Mesothelial cell of epicardium (in vitro differentiated cells): ENCODE measurements at regions not wholly inside any gene's neighbourhood (a gene's known extent, or its start where the extent isn't known, plus 50 kb on each side); places are given as distances from the start of the nearest gene placed in this dataset.

Experiments
- DNase-seq, 2 experiments: peaks; one replicate each; pipeline ENCODE4 v3.0.0; 2021; ENCODE audit warnings: low spot score in 2 of 2; ENCODE audit not compliant: unreplicated experiment in 2 of 2
- H3K27ac Mint-ChIP-seq: 2 replicates; pipeline ENCODE4 v1.8.0; 2021; ENCODE audit warnings: mixed read lengths
- H3K27me3 Mint-ChIP-seq: 2 replicates; pipeline ENCODE4 v1.8.0; 2021; ENCODE audit warnings: low read depth, mixed read lengths
- H3K36me3 Mint-ChIP-seq: 2 replicates; pipeline ENCODE4 v1.8.0; 2021; ENCODE audit warnings: mixed read lengths
- H3K4me1 Mint-ChIP-seq: 2 replicates; pipeline ENCODE4 v1.8.0; 2021; ENCODE audit warnings: mixed read lengths
- H3K4me3 Mint-ChIP-seq: 2 replicates; pipeline ENCODE4 v1.8.0; 2021; ENCODE audit warnings: mild to moderate bottlenecking, moderate library complexity, mixed read lengths
- H3K9me3 Mint-ChIP-seq: 2 replicates; pipeline ENCODE4 v1.8.0; 2021; ENCODE audit warnings: mixed read lengths
- TF ChIP-seq, protein P1 (sequence below): fragments of 200-600 bp; sonication (generic); IDR thresholded peaks from one replicate; pipeline ENCODE4 v1.5.0; 2021; ENCODE audit warnings: antibody characterized with exemption; ENCODE audit not compliant: unreplicated experiment

- TF ChIP-seq, protein P1, sequence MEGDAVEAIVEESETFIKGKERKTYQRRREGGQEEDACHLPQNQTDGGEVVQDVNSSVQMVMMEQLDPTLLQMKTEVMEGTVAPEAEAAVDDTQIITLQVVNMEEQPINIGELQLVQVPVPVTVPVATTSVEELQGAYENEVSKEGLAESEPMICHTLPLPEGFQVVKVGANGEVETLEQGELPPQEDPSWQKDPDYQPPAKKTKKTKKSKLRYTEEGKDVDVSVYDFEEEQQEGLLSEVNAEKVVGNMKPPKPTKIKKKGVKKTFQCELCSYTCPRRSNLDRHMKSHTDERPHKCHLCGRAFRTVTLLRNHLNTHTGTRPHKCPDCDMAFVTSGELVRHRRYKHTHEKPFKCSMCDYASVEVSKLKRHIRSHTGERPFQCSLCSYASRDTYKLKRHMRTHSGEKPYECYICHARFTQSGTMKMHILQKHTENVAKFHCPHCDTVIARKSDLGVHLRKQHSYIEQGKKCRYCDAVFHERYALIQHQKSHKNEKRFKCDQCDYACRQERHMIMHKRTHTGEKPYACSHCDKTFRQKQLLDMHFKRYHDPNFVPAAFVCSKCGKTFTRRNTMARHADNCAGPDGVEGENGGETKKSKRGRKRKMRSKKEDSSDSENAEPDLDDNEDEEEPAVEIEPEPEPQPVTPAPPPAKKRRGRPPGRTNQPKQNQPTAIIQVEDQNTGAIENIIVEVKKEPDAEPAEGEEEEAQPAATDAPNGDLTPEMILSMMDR: no peak
- Mint-ChIP-seq H3K27ac (no peak overlapping the region), H3K9me3 (peaks cover 2% of the 10 kb centered on the region), H3K27me3 (peaks cover 11% of the 10 kb centered on the region), H3K36me3 (no peaks in the 10 kb centered on the region), H3K4me3 (no peak overlapping the region), H3K4me1 (peaks cover 11% of the 10 kb centered on the region)
- DNase-seq: peak in 1 of 2 experiments; percentile 19
Observed at GRCh38 chr2:240326246-240326645, 109.2 kb upstream of the GPC1 start.

- TF ChIP-seq, protein P1: no peak
- Mint-ChIP-seq H3K27ac (no peak overlapping the region), H3K9me3 (peaks cover 8% of the 10 kb centered on the region), H3K27me3 (peaks cover 18% of the 10 kb centered on the region), H3K36me3 (no peaks in the 10 kb centered on the region), H3K4me3 (no peak overlapping the region), H3K4me1 (peaks cover 11% of the 10 kb centered on the region)
- DNase-seq: no peak
Observed at GRCh38 chr2:240326886-240327285, 108.6 kb upstream of the GPC1 start.

GRCh38 chr2:240327566-240327965 lies 107.9 kb upstream of the GPC1 start:
- peaks cover 14% of the 10 kb centered on the region for H3K9me3 Mint-ChIP-seq
- H3K27ac Mint-ChIP-seq: no peak overlapping the region
- H3K27me3 Mint-ChIP-seq: peaks cover 21% of the 10 kb centered on the region
- no peak overlapping the region for H3K4me3 Mint-ChIP-seq
- no peaks in the 10 kb centered on the region for H3K36me3 Mint-ChIP-seq
- H3K4me1 Mint-ChIP-seq: peaks cover 11% of the 10 kb centered on the region
- TF ChIP-seq, protein P1: no peak
- peak in 1 of 2 experiments; percentile 32 for DNase-seq

DNA sequence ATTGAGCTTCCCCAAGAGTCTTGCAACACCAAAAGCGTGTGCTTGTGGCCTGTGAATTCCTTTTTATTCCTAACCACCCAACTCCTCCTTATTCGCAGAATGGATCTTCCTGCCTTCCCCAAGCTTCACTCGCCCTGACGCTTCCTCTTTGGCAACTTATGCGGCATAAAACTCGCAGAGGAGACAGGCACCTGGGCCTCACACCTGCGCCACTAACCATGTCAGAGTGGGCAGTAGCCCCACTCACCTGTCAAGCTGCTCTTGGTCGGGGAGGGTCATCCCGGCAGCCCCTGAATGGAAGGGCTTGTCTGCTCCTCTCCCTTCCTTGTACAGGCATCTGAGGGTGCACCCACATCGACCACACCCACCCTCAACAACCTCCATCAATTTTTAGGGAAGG lies 106.9 kb upstream of the GPC1 start:
- no peak overlapping the region for H3K27ac Mint-ChIP-seq
- H3K9me3 Mint-ChIP-seq: peaks cover 15% of the 10 kb centered on the region
- peaks cover 25% of the 10 kb centered on the region for H3K27me3 Mint-ChIP-seq
- H3K4me1 Mint-ChIP-seq: peaks cover 11% of the 10 kb centered on the region
- no peaks in the 10 kb centered on the region for H3K36me3 Mint-ChIP-seq
- no peak for DNase-seq
- H3K4me3 Mint-ChIP-seq: no peak overlapping the region
- TF ChIP-seq, protein P1: no peak

- Mint-ChIP-seq H3K27me3 (peaks cover 29% of the 10 kb centered on the region), H3K4me1 (peaks cover 11% of the 10 kb centered on the region), H3K27ac (no peak overlapping the region), H3K36me3 (no peaks in the 10 kb centered on the region), H3K4me3 (no peak overlapping the region), H3K9me3 (peaks cover 15% of the 10 kb centered on the region)
- TF ChIP-seq, protein P1: no peak
- DNase-seq: no peak
Observed at GRCh38 chr2:240329116-240329665, 106.3 kb upstream of the GPC1 start.

GRCh38 chr2:240329778-240330177 lies 105.7 kb upstream of the GPC1 start:
- TF ChIP-seq, protein P1: no peak
- H3K4me1 Mint-ChIP-seq: peaks cover 11% of the 10 kb centered on the region
- DNase-seq: no peak
- peaks cover 15% of the 10 kb centered on the region for H3K9me3 Mint-ChIP-seq
- no peak overlapping the region for H3K27ac Mint-ChIP-seq
- no peak overlapping the region for H3K4me3 Mint-ChIP-seq
- H3K36me3 Mint-ChIP-seq: no peaks in the 10 kb centered on the region
- H3K27me3 Mint-ChIP-seq: peaks cover 33% of the 10 kb centered on the region
